ENCODE measurements at regions not wholly inside any gene's neighbourhood (a gene's known extent, or its start where the extent isn't known, plus 50 kb on each side); places are given as distances from the start of the nearest gene placed in this dataset.

DNA sequence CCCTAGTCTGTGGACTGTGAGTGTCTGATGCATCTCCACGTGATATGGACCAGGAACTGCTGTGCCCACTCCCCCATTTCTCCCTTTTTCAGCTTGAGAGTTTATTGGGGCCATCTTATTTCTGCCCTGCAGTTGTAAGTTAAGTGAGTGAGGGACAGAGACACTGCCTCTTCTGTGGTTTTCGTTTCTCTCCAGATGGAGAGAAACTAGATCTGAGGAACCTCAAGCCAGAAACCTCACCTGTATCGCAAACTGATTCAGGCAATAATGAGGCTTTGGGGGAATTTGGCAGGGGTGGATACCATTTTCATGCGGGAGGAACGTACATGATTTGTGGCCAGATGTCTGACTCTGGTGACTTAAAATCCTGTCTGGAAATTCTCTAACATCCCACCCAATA is 641.7 kb downstream of the TNS3 start:
- no peaks in the 10 kb centered on the region for H3K9me3 ChIP-seq (ENCODE audit: control insufficient read depth, insufficient read depth, low read length)
- no peak overlapping the region for H3K9ac ChIP-seq (ENCODE audit: low read depth, low read length)

GRCh38 chr7:46939558-46939957 is 642.4 kb downstream of the TNS3 start:
- no peaks in the 10 kb centered on the region for H3K36me3 ChIP-seq (ENCODE audit: control insufficient read depth, insufficient read depth, low read length)
- no peaks in the 10 kb centered on the region for H3K4me1 ChIP-seq (ENCODE audit: control insufficient read depth, insufficient read depth, low read length)
- H3K9ac ChIP-seq (ENCODE audit: low read depth, low read length), result no peak overlapping the region
- H3K9me3 ChIP-seq (ENCODE audit: control insufficient read depth, insufficient read depth, low read length), result no peaks in the 10 kb centered on the region
- H3K27me3 ChIP-seq (ENCODE audit: control insufficient read depth, insufficient read depth, low read length), result no peaks in the 10 kb centered on the region
- no peak overlapping the region for H3K4me3 ChIP-seq (ENCODE audit: low read depth, low read length)

More for the DNA sequence above, 641.7 kb downstream of the TNS3 start:
- Histone ChIP-seq H3K4me1 (ENCODE audit: control insufficient read depth, insufficient read depth, low read length) (no peaks in the 10 kb centered on the region), H3K27me3 (ENCODE audit: control insufficient read depth, insufficient read depth, low read length) (no peaks in the 10 kb centered on the region), H3K36me3 (ENCODE audit: control insufficient read depth, insufficient read depth, low read length) (no peaks in the 10 kb centered on the region), H3K4me3 (ENCODE audit: low read depth, low read length) (no peak overlapping the region)

DNA sequence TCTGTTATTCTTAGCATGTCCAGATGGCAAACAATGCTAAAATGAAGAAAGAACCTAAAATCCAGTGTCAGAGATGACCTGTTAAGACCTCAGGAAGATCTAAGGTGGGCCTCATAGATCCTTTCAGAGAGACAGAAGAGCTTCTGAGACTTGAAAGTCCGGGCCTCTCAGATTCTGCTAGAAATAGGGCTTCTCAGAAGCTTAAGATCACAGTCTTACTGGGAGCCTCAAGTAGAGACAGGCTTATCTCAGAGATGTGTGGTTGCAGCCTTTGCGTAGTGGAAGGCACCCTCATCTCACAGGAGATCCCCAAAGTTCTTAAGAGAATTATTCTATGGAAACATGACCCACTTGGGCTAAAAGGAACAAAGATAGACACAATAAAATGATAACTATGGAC is 642.8 kb downstream of the TNS3 start:
- Histone ChIP-seq H3K4me1 (ENCODE audit: control insufficient read depth, insufficient read depth, low read length) (no peaks in the 10 kb centered on the region), H3K36me3 (ENCODE audit: control insufficient read depth, insufficient read depth, low read length) (no peaks in the 10 kb centered on the region), H3K4me3 (ENCODE audit: low read depth, low read length) (no peak overlapping the region), H3K9me3 (ENCODE audit: control insufficient read depth, insufficient read depth, low read length) (no peaks in the 10 kb centered on the region), H3K9ac (ENCODE audit: low read depth, low read length) (no peak overlapping the region), H3K27me3 (ENCODE audit: control insufficient read depth, insufficient read depth, low read length) (no peaks in the 10 kb centered on the region)

GRCh38 chr7:46937826-46938225 is 644.1 kb downstream of the TNS3 start:
- H3K4me1 ChIP-seq (ENCODE audit: control insufficient read depth, insufficient read depth, low read length), result no peaks in the 10 kb centered on the region
- no peaks in the 10 kb centered on the region for H3K27me3 ChIP-seq (ENCODE audit: control insufficient read depth, insufficient read depth, low read length)
- H3K36me3 ChIP-seq (ENCODE audit: control insufficient read depth, insufficient read depth, low read length), result no peaks in the 10 kb centered on the region
- no peak overlapping the region for H3K4me3 ChIP-seq (ENCODE audit: low read depth, low read length)
- no peaks in the 10 kb centered on the region for H3K9me3 ChIP-seq (ENCODE audit: control insufficient read depth, insufficient read depth, low read length)
- H3K9ac ChIP-seq (ENCODE audit: low read depth, low read length), result no peak overlapping the region

DNA sequence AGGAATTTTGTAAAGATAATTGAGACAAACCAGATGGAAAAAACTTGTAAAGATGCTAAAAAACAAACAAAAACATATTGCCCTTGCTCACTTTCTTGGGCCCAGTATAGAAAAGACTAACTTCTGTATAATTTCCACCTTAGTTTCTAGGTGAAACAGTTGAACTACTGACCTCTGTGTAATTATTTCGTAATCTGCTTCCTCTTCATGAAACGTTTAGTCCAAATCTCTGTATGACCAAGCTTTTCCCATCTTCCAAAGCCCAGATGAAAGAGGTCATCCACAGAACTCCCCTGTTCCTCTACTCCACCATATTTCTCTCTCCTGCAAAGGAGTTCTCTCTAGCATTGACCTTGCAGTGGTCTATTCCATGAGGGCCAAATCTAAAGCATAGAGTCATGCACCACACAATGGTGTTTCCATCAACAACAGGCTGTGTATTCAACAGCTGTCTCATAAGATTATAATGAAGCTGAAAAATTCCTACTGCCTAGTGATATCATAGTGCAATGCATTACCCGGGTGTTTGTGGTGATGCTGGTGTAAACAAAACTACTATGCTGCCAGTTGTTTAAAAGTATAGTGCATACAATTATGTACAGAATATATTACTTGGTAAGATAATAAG is 647.6 kb downstream of the TNS3 start:
- Histone ChIP-seq H3K9me3 (ENCODE audit: control insufficient read depth, insufficient read depth, low read length) (no peaks in the 10 kb centered on the region), H3K36me3 (ENCODE audit: control insufficient read depth, insufficient read depth, low read length) (no peaks in the 10 kb centered on the region), H3K9ac (ENCODE audit: low read depth, low read length) (no peak overlapping the region), H3K4me1 (ENCODE audit: control insufficient read depth, insufficient read depth, low read length) (no peaks in the 10 kb centered on the region), H3K27me3 (ENCODE audit: control insufficient read depth, insufficient read depth, low read length) (no peaks in the 10 kb centered on the region), H3K4me3 (ENCODE audit: low read depth, low read length) (no peak overlapping the region)

DNA sequence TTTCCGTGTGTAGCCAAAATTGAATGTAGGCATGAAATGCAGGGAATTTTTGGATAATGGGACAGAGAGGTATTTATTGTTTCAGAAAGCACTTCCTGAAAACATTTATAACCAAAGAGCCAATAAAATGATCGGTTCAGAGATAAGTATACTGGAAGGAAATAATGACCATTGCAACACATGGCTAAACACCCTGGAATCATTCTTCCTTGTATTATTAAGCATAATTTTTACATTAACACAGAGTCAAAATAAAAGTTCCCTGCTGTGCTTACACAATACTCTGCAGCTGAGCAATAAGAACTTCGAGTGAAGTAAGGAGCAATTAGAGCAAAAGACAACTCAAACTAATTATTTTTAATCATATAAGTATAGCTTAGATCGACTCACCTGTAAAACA is 648.3 kb downstream of the TNS3 start:
- Histone ChIP-seq H3K27me3 (ENCODE audit: control insufficient read depth, insufficient read depth, low read length) (no peaks in the 10 kb centered on the region), H3K9ac (ENCODE audit: low read depth, low read length) (no peak overlapping the region), H3K4me3 (ENCODE audit: low read depth, low read length) (no peak overlapping the region), H3K4me1 (ENCODE audit: control insufficient read depth, insufficient read depth, low read length) (no peaks in the 10 kb centered on the region), H3K9me3 (ENCODE audit: control insufficient read depth, insufficient read depth, low read length) (no peaks in the 10 kb centered on the region), H3K36me3 (ENCODE audit: control insufficient read depth, insufficient read depth, low read length) (no peaks in the 10 kb centered on the region)

- Histone ChIP-seq H3K9me3 (ENCODE audit: control insufficient read depth, insufficient read depth, low read length) (no peaks in the 10 kb centered on the region), H3K9ac (ENCODE audit: low read depth, low read length) (no peak overlapping the region), H3K36me3 (ENCODE audit: control insufficient read depth, insufficient read depth, low read length) (no peaks in the 10 kb centered on the region), H3K4me1 (ENCODE audit: control insufficient read depth, insufficient read depth, low read length) (no peaks in the 10 kb centered on the region), H3K27me3 (ENCODE audit: control insufficient read depth, insufficient read depth, low read length) (no peaks in the 10 kb centered on the region), H3K4me3 (ENCODE audit: low read depth, low read length) (no peak overlapping the region)
Observed at GRCh38 chr7:46932676-46933424, 649.1 kb downstream of the TNS3 start.

DNA sequence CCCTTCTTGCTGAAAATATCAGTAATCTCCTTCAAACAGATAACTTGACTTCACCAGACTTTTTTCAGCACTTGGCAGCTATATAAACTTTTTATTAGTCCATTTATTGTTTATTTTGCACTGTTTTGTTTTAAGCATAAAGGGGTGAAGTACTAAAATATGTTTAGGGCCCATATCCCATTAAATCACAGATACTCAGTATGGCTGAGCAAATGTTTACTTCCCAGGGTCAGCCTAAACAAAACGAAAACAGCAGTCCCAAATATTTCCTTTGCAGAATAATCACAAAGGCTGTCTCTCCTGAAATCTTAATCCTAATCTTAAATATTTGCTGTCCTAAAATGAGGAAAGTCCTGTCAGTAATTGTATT is 649.6 kb downstream of the TNS3 start:
- no peaks in the 10 kb centered on the region for H3K36me3 ChIP-seq (ENCODE audit: control insufficient read depth, insufficient read depth, low read length)
- H3K9ac ChIP-seq (ENCODE audit: low read depth, low read length), result no peak overlapping the region
- no peaks in the 10 kb centered on the region for H3K9me3 ChIP-seq (ENCODE audit: control insufficient read depth, insufficient read depth, low read length)
- no peaks in the 10 kb centered on the region for H3K27me3 ChIP-seq (ENCODE audit: control insufficient read depth, insufficient read depth, low read length)
- H3K4me1 ChIP-seq (ENCODE audit: control insufficient read depth, insufficient read depth, low read length), result no peaks in the 10 kb centered on the region
- H3K4me3 ChIP-seq (ENCODE audit: low read depth, low read length), result no peak overlapping the region

GRCh38 chr7:46930366-46930765 is 651.5 kb downstream of the TNS3 start:
- Histone ChIP-seq H3K9ac (ENCODE audit: low read depth, low read length) (no peak overlapping the region), H3K4me1 (ENCODE audit: control insufficient read depth, insufficient read depth, low read length) (no peaks in the 10 kb centered on the region), H3K4me3 (ENCODE audit: low read depth, low read length) (no peak overlapping the region), H3K36me3 (ENCODE audit: control insufficient read depth, insufficient read depth, low read length) (no peaks in the 10 kb centered on the region), H3K9me3 (ENCODE audit: control insufficient read depth, insufficient read depth, low read length) (no peaks in the 10 kb centered on the region), H3K27me3 (ENCODE audit: control insufficient read depth, insufficient read depth, low read length) (no peaks in the 10 kb centered on the region)

DNA sequence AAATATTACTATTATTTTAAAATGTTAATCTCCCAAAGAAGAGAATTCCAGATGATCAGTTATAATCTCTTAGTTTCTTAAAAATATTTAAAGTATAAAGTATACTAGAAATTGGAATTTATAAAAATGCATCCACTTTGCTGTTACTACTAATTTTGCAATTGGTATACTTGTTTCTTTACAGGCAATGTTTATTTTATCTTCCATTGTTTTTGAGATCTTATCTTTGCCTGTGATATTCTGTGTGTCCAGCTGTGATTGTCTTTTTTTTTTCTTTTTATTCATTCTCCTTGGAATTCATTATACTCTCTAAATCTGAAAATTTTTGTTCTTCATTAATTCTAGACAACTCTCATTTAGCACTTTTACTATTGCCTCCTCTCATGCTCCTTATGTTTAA is 652.6 kb downstream of the TNS3 start:
- Histone ChIP-seq H3K9ac (ENCODE audit: low read depth, low read length) (no peak overlapping the region), H3K4me3 (ENCODE audit: low read depth, low read length) (no peak overlapping the region), H3K9me3 (ENCODE audit: control insufficient read depth, insufficient read depth, low read length) (no peaks in the 10 kb centered on the region), H3K4me1 (ENCODE audit: control insufficient read depth, insufficient read depth, low read length) (no peaks in the 10 kb centered on the region), H3K36me3 (ENCODE audit: control insufficient read depth, insufficient read depth, low read length) (no peaks in the 10 kb centered on the region), H3K27me3 (ENCODE audit: control insufficient read depth, insufficient read depth, low read length) (no peaks in the 10 kb centered on the region)

GRCh38 chr7:46928719-46929118 is 653.2 kb downstream of the TNS3 start:
- no peaks in the 10 kb centered on the region for H3K4me1 ChIP-seq (ENCODE audit: control insufficient read depth, insufficient read depth, low read length)
- H3K9me3 ChIP-seq (ENCODE audit: control insufficient read depth, insufficient read depth, low read length), result no peaks in the 10 kb centered on the region
- no peak overlapping the region for H3K9ac ChIP-seq (ENCODE audit: low read depth, low read length)
- no peak overlapping the region for H3K4me3 ChIP-seq (ENCODE audit: low read depth, low read length)
- no peaks in the 10 kb centered on the region for H3K36me3 ChIP-seq (ENCODE audit: control insufficient read depth, insufficient read depth, low read length)
- no peaks in the 10 kb centered on the region for H3K27me3 ChIP-seq (ENCODE audit: control insufficient read depth, insufficient read depth, low read length)

GRCh38 chr7:46927131-46927810 is 654.6 kb downstream of the TNS3 start:
- Histone ChIP-seq H3K27me3 (ENCODE audit: control insufficient read depth, insufficient read depth, low read length) (no peaks in the 10 kb centered on the region), H3K9ac (ENCODE audit: low read depth, low read length) (no peak overlapping the region), H3K4me1 (ENCODE audit: control insufficient read depth, insufficient read depth, low read length) (no peaks in the 10 kb centered on the region), H3K9me3 (ENCODE audit: control insufficient read depth, insufficient read depth, low read length) (no peaks in the 10 kb centered on the region), H3K36me3 (ENCODE audit: control insufficient read depth, insufficient read depth, low read length) (no peaks in the 10 kb centered on the region), H3K4me3 (ENCODE audit: low read depth, low read length) (no peak overlapping the region)
